A673 (cell line): ENCODE measurements at regions not wholly inside any gene's neighbourhood (a gene's known extent, or its start where the extent isn't known, plus 50 kb on each side); places are given as distances from the start of the nearest gene placed in this dataset.

Experiments used
- CTCF ChIP-seq: fragments of 300-800, 200-600 bp; sonication (generic); conservative IDR thresholded peaks from 2 replicates; pipeline ENCODE4 v1.5.1; 2017; ENCODE audit warnings: low read depth, mild to moderate bottlenecking, antibody characterized with exemption, low read length, moderate library complexity, mixed read lengths
- EZH2 ChIP-seq: fragments of 200-600 bp; sonication (generic); IDR thresholded peaks from 2 replicates; pipeline ENCODE4 v1.6.1; 2017; ENCODE audit warnings: borderline replicate concordance, low read depth, mild to moderate bottlenecking, mixed read lengths, antibody characterized with exemption, low read length; ENCODE audit not compliant: poor library complexity, severe bottlenecking

DNA sequence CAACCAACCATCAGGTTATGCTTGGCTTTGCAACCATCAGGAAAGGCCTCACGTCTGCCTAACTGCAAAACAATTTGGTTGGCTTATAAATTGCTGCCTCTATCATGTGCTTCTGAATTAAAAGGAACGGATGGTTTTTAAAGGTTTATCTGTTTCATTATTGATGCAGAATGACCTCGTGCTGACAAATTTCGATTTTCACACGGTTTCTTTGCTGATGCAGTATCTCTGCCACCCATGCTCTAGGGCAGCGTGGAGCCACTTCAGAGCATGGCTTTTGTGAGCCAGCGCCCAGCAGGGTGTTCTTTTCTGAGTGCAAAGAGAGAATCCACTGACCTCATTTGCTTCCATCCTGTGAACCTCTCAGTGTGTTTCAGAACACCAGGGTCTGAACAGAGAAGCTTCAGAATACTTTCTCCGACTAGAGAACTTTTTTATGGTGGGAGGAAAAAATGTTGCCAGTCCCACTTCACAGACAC, 143.1 kb upstream of the L3MBTL4 start:
- TF ChIP-seq CTCF, result no peak
- no peak for TF ChIP-seq EZH2
